Coronary artery (tissue), 2 donors: ENCODE measurements at regions not wholly inside any gene's neighbourhood (a gene's known extent, or its start where the extent isn't known, plus 50 kb on each side); places are given as distances from the start of the nearest gene placed in this dataset.
"Not testable (repeated sequence)": the region's sequence is repeated elsewhere in the genome, so short reads cannot be mapped to it uniquely, and the experiment has no call there.

Experiments
- DNase-seq: peaks from one replicate; pipeline ENCODE4 v3.0.0-alpha.2; 2017; ENCODE audit warnings: low spot score
- H3K27ac ChIP-seq, 2 donors: fragments of 200-600 bp; sonication (generic); one replicate each; pipeline ENCODE4 v1.5.1; 2016 to 2019
- H3K4me3 ChIP-seq: fragments of 200-600 bp; sonication (generic); 2 replicates; pipeline ENCODE4 v1.5.1; 2016; ENCODE audit warnings: mild to moderate bottlenecking, moderate library complexity

DNA sequence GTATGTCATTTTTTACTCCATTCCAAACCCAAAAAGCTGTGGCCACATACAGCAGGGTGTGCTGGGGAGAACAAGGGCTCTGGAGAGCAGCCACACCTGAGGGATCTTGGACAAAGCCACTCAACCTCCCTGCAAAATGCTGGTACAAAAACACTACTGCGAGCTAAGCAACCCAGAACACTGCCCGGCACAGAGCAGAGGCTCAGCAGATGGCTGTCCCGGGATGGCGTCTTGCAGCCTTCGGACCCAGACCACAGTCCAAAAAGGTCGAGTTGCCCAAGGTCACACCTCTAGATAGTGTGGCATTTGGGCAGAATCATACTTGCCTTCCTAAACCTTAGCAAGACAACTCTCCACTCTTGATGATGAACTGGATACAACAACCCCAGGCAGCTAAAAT, 197.6 kb upstream of the PRKX start:
- not testable (repeated sequence) for H3K27ac ChIP-seq, H3K4me3 ChIP-seq, DNase-seq

DNA sequence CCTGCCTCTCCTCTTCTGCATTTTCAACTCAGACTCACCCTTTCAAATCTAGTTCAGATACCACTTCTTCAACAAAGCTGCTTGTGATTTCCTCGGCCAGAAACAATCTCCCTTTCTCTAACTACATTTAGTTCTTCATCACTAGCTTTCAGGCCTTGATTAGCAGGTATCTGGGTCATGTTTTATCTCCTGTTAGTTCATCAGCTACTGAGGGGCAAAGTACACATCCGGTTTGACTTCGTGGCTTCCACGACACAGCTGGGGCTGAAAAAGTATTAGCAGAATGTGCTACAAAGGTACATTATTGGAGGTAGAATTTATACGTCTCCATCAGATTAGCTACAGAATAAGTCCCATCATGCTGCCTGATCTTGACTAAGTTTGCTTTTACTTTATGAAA, 197.2 kb upstream of the PRKX start:
- H3K4me3 ChIP-seq, DNase-seq, H3K27ac ChIP-seq: not testable (repeated sequence)

DNA sequence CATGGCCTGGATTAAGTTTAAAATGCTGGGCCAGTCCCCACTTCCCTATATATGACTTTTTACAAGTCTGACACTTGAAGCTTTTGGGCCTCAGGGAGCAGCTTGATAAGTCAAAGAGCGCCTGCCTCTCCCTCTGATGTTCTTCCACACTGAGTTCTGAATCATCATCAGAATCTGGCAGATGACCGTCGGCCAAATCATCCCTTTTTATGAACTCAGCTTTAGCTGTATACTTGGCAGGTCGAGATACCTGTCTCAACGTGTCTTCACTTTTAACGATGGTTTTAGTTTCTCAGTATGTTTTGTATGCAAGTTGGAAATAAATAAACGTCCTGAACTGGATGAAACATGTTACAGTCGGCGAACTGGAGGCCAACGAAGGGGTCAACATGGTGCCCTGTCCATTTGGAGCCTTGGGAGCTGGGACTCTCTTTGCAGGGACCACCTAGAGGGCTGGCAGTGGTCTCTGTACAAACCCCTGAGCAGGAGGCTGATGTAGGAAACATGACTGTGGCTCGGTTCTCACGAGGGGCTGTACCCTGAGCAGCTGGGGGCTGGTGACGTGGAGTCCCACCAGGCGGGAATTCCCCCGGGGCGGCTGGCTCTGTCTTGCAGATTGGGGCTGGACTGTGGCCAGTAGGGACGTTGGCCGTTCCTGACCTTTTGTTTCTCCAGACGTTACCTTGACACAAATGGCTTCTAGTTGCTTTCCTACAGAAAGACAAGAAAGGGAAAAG, 192.2 kb upstream of the PRKX start:
- not testable (repeated sequence) for H3K27ac ChIP-seq, DNase-seq, H3K4me3 ChIP-seq

DNA sequence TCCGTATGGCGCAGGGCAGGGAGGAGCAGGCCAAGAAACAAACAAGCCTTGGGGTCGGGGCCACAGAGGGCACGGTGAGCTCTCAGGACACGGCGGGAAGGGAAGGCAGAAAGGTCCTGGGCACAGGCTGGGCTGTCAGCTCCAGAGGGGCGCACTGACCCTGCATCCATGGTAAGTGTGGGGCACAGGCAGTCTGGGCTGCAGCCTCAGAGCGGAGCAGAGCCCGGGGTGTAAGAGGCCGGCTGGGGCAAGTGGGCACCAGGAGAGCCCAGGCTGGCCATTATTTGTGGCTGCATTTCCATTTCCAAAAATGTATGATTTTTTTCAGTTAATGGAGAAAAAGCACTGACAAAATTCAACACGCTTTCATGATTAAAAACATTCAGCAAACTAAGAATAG, 188.8 kb upstream of the PRKX start:
- not testable (repeated sequence) for DNase-seq, H3K4me3 ChIP-seq, H3K27ac ChIP-seq

DNA sequence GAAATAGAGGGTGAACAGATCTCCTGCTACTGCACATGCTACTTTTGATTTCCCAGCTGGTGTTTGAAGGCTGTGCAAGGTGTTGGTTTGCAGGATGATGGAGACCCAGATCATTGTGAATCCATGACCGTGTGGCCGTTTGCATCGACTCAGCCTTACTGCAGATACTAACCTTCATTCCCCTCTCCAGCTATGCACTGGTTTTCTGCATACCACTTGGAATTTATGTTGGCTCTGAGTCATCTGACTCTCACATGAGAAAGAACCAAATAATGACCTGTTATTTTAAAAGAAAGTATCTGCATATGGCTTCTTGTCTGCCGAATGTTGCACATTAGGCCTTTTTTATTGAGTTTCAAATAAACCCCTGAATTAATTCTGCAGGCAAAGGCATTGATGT, 183.3 kb upstream of the PRKX start:
- DNase-seq, H3K27ac ChIP-seq, H3K4me3 ChIP-seq: not testable (repeated sequence)

DNA sequence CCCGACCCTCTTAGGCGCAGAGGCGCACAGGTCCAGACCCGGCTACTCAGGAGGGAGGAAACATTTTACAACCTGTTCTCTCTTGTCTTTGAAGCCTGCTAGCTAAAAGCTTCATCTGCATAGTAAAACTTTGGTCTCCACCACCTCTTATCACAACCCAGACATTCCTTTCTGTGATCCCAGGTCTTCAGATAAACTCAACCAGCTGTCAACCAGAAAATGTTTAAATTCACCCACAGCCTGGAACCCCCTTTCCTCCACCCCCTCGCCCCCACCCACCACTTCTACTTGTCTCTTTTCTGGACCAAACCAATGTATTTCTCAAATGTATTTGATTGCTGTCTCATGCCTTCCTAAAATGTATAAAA, 169.1 kb upstream of the PRKX start:
- H3K27ac ChIP-seq, H3K4me3 ChIP-seq, DNase-seq: not testable (repeated sequence)

DNA sequence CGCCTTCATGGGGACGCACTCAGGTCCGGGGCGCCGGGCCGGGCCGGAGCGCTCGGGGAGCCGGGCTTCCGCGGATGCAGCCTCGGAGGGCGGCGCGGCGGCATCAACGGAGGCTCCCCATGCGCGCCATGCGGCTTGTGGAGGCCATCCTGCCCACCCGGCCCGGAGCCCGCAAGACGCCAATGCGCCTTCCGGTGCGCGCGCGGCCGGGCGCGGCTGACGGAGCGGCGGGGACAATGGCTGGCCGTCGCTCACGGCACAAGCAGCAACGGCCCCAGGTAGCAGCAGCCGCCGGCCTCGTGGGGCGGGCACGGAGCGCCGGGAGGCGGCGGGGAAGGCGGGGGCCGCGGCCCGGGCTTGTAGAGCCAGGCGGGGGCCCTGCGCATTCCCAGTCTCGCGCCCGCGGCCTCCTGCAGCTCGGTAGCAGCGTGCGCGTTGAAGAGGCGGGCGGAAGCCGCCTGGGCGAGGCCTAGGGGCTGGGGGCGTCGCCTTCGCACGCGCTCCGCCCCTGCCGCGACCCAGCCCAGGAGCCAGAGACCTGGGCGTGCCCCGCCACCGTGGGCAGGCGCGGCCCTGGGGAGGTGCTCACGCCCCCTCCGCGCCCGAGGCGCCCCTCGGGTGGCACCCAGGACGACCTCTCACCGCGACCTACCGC, 168.6 kb upstream of the PRKX start:
- H3K4me3 ChIP-seq, DNase-seq, H3K27ac ChIP-seq: not testable (repeated sequence)

DNA sequence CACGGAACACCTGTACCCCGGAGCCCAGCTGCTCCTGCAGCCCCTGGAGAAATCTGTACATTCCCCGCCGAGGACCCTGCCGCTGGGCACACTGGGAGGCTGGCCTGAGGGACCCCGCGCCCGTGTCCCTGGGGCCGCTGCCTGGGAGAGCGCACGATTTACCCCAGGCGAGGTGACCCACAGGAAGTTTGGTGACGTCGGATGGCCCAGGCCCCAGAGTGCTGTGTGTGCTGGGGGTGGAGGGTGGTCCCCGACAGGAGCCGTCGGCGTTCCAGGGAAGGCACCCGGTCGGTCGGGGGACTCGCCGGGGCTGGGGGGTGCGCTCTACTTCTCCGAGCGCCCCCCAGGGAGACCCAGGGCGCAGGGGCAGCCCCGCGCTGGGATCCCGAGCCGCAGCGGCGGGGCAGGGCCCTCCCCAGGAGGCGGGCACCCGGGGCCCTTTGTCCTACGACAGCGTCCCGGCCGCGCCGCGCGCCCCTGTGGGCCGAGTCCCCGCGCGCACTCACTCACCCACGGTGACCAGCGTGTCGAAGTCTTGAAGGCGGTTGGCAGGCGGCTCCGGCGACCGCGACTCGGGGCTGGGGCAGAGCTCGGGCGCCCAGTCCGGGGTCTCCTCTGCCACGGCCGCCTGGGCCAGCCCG, 167.9 kb upstream of the PRKX start:
- not testable (repeated sequence) for H3K4me3 ChIP-seq, H3K27ac ChIP-seq, DNase-seq

DNA sequence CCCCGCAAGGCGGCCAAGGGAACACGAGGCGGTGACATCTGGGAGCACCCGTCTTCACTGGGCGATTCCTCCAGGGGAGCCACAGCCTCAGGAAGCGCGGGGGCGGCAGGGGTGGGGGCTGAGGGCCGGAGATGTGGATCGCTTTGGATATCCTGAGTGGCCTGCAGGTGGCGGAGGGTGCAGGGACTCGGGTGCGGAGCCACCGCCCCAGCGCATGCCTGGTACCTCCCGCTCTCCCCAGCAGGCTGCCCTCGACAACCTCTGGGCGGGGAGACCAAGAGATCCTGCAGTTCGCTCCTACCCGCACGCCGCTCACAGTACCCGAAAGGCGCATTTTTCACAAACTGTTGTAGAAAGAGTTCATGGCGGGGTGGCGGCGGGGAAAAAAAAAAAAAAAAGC, 162.9 kb upstream of the PRKX start:
- DNase-seq, H3K27ac ChIP-seq, H3K4me3 ChIP-seq: not testable (repeated sequence)

DNA sequence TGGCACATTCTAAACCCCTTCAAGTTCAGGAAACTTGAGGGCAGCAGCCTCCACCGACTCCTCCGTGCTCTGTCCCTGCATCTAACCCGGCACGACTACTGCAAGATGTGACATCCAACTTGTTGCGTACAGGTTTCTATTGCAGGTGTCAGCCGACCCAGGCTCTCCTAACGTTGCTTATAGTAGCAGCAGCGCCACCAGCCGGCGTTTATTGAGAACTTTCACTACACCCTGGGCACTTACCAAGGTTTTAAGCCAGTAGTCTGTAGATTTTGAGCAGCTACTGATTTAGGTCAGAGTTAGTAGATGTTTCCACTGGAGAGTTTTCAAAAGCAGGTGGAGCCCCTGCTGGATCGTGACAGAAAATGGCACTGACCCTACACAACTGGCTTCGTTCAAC, 162.2 kb upstream of the PRKX start:
- not testable (repeated sequence) for H3K27ac ChIP-seq, DNase-seq, H3K4me3 ChIP-seq

DNA sequence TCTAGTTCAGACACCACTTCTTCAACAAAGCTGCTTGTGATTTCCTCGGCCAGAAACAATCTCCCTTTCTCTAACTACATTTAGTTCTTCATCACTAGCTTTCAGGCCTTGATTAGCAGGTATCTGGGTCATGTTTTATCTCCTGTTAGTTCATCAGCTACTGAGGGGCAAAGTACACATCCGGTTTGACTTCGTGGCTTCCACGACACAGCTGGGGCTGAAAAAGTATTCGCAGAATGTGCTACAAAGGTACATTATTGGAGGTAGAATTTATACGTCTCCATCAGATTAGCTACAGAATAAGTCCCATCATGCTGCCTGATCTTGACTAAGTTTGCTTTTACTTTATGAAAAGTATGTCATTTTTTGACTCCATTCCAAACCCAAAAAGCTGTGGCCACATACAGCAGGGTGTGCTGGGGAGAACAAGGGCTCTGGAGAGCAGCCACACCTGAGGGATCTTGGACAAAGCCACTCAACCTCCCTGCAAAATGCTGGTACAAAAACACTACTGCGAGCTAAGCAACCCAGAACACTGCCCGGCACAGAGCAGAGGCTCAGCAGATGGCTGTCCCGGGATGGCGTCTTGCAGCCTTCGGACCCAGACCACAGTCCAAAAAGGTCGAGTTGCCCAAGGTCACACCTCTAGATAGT, 158.9 kb upstream of the PRKX start:
- not testable (repeated sequence) for H3K27ac ChIP-seq, DNase-seq

DNA sequence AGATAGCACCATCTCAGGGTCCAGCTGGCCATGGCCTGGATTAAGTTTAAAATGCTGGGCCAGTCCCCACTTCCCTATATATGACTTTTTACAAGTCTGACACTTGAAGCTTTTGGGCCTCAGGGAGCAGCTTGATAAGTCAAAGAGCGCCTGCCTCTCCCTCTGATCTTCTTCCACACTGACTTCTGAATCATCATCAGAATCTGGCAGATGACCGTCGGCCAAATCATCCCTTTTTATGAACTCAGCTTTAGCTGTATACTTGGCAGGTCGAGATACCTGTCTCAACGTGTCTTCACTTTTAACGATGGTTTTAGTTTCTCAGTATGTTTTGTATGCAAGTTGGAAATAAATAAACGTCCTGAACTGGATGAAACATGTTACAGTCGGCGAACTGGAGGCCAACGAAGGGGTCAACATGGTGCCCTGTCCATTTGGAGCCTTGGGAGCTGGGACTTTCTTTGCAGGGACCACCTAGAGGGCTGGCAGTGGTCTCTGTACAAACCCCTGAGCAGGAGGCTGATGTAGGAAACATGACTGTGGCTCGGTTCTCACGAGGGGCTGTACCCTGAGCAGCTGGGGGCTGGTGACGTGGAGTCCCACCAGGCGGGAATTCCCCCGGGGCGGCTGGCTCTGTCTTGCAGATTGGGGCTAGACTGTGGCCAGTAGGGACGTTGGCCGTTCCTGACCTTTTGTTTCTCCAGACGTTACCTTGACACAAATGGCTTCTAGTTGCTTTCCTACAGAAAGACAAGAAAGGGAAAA, 153.8 kb upstream of the PRKX start:
- not testable (repeated sequence) for DNase-seq, H3K27ac ChIP-seq, H3K4me3 ChIP-seq

More for the DNA sequence above, 158.9 kb upstream of the PRKX start:
- H3K4me3 ChIP-seq: not testable (repeated sequence)

DNA sequence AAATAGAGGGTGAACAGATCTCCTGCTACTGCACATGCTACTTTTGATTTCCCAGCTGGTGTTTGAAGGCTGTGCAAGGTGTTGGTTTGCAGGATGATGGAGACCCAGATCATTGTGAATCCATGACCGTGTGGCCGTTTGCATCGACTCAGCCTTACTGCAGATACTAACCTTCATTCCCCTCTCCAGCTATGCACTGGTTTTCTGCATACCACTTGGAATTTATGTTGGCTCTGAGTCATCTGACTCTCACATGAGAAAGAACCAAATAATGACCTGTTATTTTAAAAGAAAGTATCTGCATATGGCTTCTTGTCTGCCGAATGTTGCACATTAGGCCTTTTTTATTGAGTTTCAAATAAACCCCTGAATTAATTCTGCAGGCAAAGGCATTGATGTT, 144.9 kb upstream of the PRKX start:
- H3K4me3 ChIP-seq, H3K27ac ChIP-seq, DNase-seq: not testable (repeated sequence)

DNA sequence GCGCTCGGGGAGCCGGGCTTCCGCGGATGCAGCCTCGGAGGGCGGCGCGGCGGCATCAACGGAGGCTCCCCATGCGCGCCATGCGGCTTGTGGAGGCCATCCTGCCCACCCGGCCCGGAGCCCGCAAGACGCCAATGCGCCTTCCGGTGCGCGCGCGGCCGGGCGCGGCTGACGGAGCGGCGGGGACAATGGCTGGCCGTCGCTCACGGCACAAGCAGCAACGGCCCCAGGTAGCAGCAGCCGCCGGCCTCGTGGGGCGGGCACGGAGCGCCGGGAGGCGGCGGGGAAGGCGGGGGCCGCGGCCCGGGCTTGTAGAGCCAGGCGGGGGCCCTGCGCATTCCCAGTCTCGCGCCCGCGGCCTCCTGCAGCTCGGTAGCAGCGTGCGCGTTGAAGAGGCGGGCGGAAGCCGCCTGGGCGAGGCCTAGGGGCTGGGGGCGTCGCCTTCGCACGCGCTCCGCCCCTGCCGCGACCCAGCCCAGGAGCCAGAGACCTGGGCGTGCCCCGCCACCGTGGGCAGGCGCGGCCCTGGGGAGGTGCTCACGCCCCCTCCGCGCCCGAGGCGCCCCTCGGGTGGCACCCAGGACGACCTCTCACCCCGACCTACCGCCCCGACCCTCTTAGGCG, 130.2 kb upstream of the PRKX start:
- not testable (repeated sequence) for H3K27ac ChIP-seq, DNase-seq, H3K4me3 ChIP-seq

DNA sequence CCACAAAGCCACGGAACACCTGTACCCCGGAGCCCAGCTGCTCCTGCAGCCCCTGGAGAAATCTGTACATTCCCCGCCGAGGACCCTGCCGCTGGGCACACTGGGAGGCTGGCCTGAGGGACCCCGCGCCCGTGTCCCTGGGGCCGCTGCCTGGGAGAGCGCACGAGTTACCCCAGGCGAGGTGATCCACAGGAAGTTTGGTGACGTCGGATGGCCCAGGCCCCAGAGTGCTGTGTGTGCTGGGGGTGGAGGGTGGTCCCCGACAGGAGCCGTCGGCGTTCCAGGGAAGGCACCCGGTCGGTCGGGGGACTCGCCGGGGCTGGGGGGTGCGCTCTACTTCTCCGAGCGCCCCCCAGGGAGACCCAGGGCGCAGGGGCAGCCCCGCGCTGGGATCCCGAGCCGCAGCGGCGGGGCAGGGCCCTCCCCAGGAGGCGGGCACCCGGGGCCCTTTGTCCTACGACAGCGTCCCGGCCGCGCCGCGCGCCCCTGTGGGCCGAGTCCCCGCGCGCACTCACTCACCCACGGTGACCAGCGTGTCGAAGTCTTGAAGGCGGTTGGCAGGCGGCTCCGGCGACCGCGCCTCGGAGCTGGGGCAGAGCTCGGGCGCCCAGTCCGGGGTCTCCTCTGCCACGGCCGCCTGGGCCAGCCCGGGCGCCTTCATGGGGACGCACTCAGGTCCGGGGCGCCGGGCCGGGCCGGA, 129.5 kb upstream of the PRKX start:
- H3K27ac ChIP-seq: not testable (repeated sequence)

DNA sequence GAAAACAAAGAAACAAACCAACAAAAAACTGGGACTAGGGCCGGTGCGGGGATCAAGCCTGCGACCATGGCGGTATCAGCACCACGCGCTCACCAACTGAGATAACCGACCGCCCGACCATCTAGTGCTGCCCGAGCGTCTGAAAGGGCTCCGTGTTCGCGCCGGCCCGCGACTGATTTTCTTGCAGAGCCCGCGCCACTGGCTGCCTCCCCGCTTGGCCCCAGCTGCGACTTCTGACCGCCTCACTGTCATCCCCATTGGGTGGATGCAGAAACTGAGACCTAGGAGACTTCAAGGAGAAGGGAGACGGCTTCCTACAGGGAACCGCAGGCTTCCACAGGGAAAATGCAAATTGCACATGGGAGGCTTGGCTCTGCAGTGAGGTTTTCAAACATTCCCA, 125.3 kb upstream of the PRKX start:
- H3K4me3 ChIP-seq, DNase-seq: not testable (repeated sequence)

More for the DNA sequence above, 129.5 kb upstream of the PRKX start:
- DNase-seq, H3K4me3 ChIP-seq: not testable (repeated sequence)

DNA sequence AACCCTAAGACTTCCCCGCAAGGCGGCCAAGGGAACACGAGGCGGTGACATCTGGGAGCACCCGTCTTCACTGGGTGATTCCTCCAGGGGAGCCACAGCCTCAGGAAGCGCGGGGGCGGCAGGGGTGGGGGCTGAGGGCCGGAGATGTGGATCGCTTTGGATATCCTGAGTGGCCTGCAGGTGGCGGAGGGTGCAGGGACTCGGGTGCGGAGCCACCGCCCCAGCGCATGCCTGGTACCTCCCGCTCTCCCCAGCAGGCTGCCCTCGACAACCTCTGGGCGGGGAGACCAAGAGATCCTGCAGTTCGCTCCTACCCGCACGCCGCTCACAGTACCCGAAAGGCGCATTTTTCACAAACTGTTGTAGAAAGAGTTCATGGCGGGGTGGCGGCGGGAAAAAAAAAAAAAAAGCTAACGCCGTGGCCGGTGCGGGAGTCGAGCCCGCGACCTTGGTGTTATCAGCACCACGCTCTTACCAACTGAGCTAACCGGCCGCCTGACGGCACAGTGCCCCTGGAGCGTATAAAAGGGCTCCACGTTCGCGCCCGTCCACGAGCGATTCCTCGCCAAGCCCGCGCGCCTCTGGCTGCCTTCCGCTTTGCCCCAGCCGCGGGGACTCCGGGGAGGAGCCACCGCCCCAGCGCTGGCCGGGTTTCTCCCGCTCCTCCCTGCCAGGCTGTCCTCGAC, 124.7 kb upstream of the PRKX start:
- H3K27ac ChIP-seq, H3K4me3 ChIP-seq, DNase-seq: not testable (repeated sequence)

More for the DNA sequence above, 125.3 kb upstream of the PRKX start:
- H3K27ac ChIP-seq: not testable (repeated sequence)
